Spleen (tissue), 7 donors: ENCODE measurements at regions not wholly inside any gene's neighbourhood (a gene's known extent, or its start where the extent isn't known, plus 50 kb on each side); places are given as distances from the start of the nearest gene placed in this dataset.

Experiments used
- CTCF ChIP-seq, 11 experiments: fragments of 200-600 bp in 7 of 11; fragments of 450-650 bp in 4 of 11; sonication (generic) in 4 of 11; IDR thresholded peaks in 8 of 11; conservative IDR thresholded peaks in 3 of 11; 1 replicate in 7 of 11; 2 replicates in 4 of 11; pipeline versions ENCODE4 v1.4.0 to v1.8.0; 2016 to 2021; ENCODE audit warnings: antibody characterized with exemption in 11 of 11, inconsistent platforms in 4 of 11, mild to moderate bottlenecking in 1 of 11
- POLR2A ChIP-seq, 3 donors: fragments of 450-650 bp; IDR thresholded peaks; one replicate each; pipeline ENCODE4 v1.5.1; 2017; ENCODE audit warnings: antibody characterized with exemption in 3 of 3, mild to moderate bottlenecking in 1 of 3
- POLR2AphosphoS5 ChIP-seq, 3 donors: sonication (generic); formaldehyde crosslinking; IDR thresholded peaks; one replicate each; pipeline ENCODE4 v1.5.1; 2017; ENCODE audit warnings: antibody characterized with exemption in 3 of 3
- donor health status: DM: no; HTN: no; CAD: no; lungs with moderate emphysema.
- donor health status: DM: no; HTN: no; CAD: no.
- donor health status: DM: no; HTN: no; CAD: no.

GRCh38 chr2:23146011-23146410 lies 239.0 kb upstream of the KLHL29 start:
- no peak for TF ChIP-seq CTCF (IDR thresholded peaks at IDR 0.05 in 8 of 11, conservative IDR thresholded peaks at IDR 0.05 in 3 of 11)
- no peak for TF ChIP-seq POLR2A (IDR thresholded peaks at IDR 0.05)
- TF ChIP-seq POLR2AphosphoS5 (IDR thresholded peaks at IDR 0.05): no peak
